Omental fat pad (tissue), 3 donors: ENCODE measurements at regions not wholly inside any gene's neighbourhood (a gene's known extent, or its start where the extent isn't known, plus 50 kb on each side); places are given as distances from the start of the nearest gene placed in this dataset. TPM values are rescaled to one million over a fixed set of nuclear protein-coding genes. Genes with fewer than 3 reads are reported as not detected.

Experiments used
- ATAC-seq: fragments of 150-250 bp; one replicate; pipeline ENCODE4 v1.9.1; 2016; ENCODE audit warnings: mild to moderate bottlenecking, moderate library complexity; ENCODE audit not compliant: low FRiP score
- DNase-seq: peaks from one replicate; pipeline ENCODE4 v3.0.0-alpha.2; 2019; ENCODE audit warnings: low spot score
- small RNA-seq: library from RNA; depleted of rRNA; stranded (forward); fragments of <200 nt; gene quantifications from one replicate; pipeline ENCODE3, GENCODE V24; 2016
- TF ChIP-seq, protein P1 (sequence below), 3 donors: fragments of 450-650 bp; IDR thresholded peaks; one replicate each; pipeline ENCODE4 v1.5.1; 2016 to 2017; ENCODE audit warnings: antibody characterized with exemption in 3 of 3, mild to moderate bottlenecking in 3 of 3, moderate library complexity in 2 of 3

DNA sequence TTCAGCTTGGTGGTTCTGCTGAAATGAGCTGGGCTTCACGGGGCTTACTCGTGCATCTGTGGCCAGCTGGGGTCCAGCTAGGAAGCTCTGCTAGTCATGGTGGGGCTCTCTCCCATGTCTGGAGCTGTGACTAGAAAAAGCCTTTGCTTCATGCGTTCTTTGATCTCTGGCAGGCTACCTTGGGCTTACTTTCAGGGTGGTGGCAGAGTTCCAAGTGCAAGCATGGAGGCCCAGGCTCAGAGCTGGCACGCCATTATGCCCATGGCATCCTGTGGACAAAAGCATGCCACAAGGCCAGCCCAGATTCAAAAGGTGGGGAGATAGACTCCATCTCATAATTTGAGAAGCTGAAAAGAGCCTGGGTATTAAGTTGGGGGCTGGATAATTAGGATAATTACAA lies 55.4 kb upstream of the GBA3 start:
- no peak for ATAC-seq
- TF ChIP-seq, protein P1, sequence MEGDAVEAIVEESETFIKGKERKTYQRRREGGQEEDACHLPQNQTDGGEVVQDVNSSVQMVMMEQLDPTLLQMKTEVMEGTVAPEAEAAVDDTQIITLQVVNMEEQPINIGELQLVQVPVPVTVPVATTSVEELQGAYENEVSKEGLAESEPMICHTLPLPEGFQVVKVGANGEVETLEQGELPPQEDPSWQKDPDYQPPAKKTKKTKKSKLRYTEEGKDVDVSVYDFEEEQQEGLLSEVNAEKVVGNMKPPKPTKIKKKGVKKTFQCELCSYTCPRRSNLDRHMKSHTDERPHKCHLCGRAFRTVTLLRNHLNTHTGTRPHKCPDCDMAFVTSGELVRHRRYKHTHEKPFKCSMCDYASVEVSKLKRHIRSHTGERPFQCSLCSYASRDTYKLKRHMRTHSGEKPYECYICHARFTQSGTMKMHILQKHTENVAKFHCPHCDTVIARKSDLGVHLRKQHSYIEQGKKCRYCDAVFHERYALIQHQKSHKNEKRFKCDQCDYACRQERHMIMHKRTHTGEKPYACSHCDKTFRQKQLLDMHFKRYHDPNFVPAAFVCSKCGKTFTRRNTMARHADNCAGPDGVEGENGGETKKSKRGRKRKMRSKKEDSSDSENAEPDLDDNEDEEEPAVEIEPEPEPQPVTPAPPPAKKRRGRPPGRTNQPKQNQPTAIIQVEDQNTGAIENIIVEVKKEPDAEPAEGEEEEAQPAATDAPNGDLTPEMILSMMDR (IDR thresholded peaks at IDR 0.05), result no peak

More for the DNA sequence above, 55.4 kb upstream of the GBA3 start:
- no peak for DNase-seq

Small RNAs in the stretch of these regions (small RNA-seq; reads per million reads assigned to genes)
- not detected for gene AC098583.1
